Transverse colon (tissue), 3 donors: ENCODE measurements at regions not wholly inside any gene's neighbourhood (a gene's known extent, or its start where the extent isn't known, plus 50 kb on each side); places are given as distances from the start of the nearest gene placed in this dataset.

Experiments used
- CTCF ChIP-seq, 5 experiments: fragments of 200-600 bp in 3 of 5; fragments of 450-650 bp in 2 of 5; sonication (generic) in 3 of 5; IDR thresholded peaks; 1 replicate in 2 of 5; 2 replicates in 3 of 5; pipeline ENCODE4 v1.5.1; 2016 to 2017; ENCODE audit warnings: antibody characterized with exemption in 5 of 5, inconsistent platforms in 3 of 5, mild to moderate bottlenecking in 2 of 5, moderate library complexity in 1 of 5
- POLR2A ChIP-seq: fragments of 450-650 bp; IDR thresholded peaks from one replicate; pipeline ENCODE4 v1.6.1; 2016; ENCODE audit warnings: antibody characterized with exemption, mild to moderate bottlenecking, moderate library complexity

- TF ChIP-seq POLR2A: no peak
- TF ChIP-seq CTCF (IDR thresholded peaks at IDR 0.05): no peak
Measured at GRCh38 chr4:189660722-189661360, 279.8 kb upstream of the FRG1 start.
